Gastrocnemius medialis (tissue), 4 donors: ENCODE measurements at regions not wholly inside any gene's neighbourhood (a gene's known extent, or its start where the extent isn't known, plus 50 kb on each side); places are given as distances from the start of the nearest gene placed in this dataset.

ENCODE experiments used
- ATAC-seq, 2 donors: fragments of 150-250 bp; one replicate each; pipeline ENCODE4 v1.9.1; 2016
- DNase-seq, 2 donors: peaks; one replicate each; pipeline ENCODE4 v3.0.0-alpha.2; 2019
- H3K27ac ChIP-seq, 4 donors: fragments of 200-600 bp; sonication (generic); 1 replicate in 1 of 4; 2 replicates in 3 of 4; pipeline ENCODE4 v1.5.1; 2016 to 2018; ENCODE audit warnings: mild to moderate bottlenecking in 2 of 4, moderate library complexity in 1 of 4
- H3K27me3 ChIP-seq, 3 donors: fragments of 200-600 bp; sonication (generic) in 2 of 3; 1 replicate in 1 of 3; 2 replicates in 2 of 3; pipeline versions ENCODE4 v1.5.1 to v1.6.0; 2016 to 2019; ENCODE audit warnings: mild to moderate bottlenecking in 1 of 3, moderate library complexity in 1 of 3
- H3K36me3 ChIP-seq, 2 donors: fragments of 200-600 bp; sonication (generic) in 1 of 2; one replicate each; pipeline ENCODE4 v1.5.1; 2017 to 2018
- H3K4me1 ChIP-seq, 2 donors: fragments of 200-600 bp; sonication (generic) in 1 of 2; one replicate each; pipeline ENCODE4 v1.5.1; 2016 to 2017; ENCODE audit warnings: mild to moderate bottlenecking in 2 of 2
- H3K4me3 ChIP-seq, 4 donors: fragments of 200-600 bp; sonication (generic) in 3 of 4; 1 replicate in 1 of 4; 2 replicates in 3 of 4; pipeline ENCODE4 v1.5.1; 2016 to 2019; ENCODE audit warnings: mild to moderate bottlenecking in 2 of 4
- H3K9me3 ChIP-seq, 3 donors: fragments of 200-600 bp; sonication (generic) in 2 of 3; 1 replicate in 1 of 3; 2 replicates in 2 of 3; pipeline ENCODE4 v1.5.1; 2016 to 2019
- POLR2A ChIP-seq, 2 donors: fragments of 450-650 bp; IDR thresholded peaks; one replicate each; pipeline ENCODE4 v1.6.1; 2017; ENCODE audit warnings: antibody characterized with exemption in 2 of 2, mild to moderate bottlenecking in 2 of 2, moderate library complexity in 2 of 2
- in situ Hi-C, 4 donors: fragments of 200-750 bp; cut with MboI; loops; one replicate each; pipeline versions ENCODE4 v1.15.0 to v1.8.0; 2017; ENCODE audit warnings: low sequenced_read_pairs in 4 of 4
- intact Hi-C: fragments of 100-400 bp; cut with DNase I; formaldehyde crosslinking; loops from one replicate; pipeline ENCODE4 v1.15.1; 2023; ENCODE audit warnings: low total_unique reads
- TF ChIP-seq, protein P1 (sequence below), 5 experiments: fragments of 450-650 bp in 3 of 5; fragments of 200-600 bp in 2 of 5; sonication (generic) in 2 of 5; IDR thresholded peaks in 4 of 5; conservative IDR thresholded peaks in 1 of 5; 1 replicate in 4 of 5; 2 replicates in 1 of 5; pipeline ENCODE4 v1.5.1; 2016 to 2019; ENCODE audit warnings: antibody characterized with exemption in 5 of 5, mild to moderate bottlenecking in 3 of 5, moderate library complexity in 3 of 5

DNA sequence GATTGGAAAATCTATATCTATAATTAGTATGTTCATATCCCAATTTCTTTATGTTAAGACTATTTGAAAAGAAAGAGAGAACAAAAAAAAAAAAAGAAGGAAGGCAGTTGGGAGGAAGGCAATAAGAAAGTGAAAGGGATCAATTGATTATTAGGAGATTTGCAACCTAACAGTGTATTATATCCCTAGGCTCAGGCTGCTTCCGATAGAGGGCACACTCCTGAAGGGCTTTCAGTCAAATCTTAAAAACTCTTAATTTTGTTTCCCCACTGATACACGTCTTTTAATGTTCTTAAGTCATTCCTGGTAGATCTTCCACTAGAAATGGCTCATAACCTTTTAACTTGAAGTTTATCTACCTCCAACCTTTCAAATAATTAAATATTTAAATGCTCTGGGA is 763.9 kb downstream of the BCL11A start:
- Histone ChIP-seq H3K27ac (no peak overlapping the region), H3K4me3 (no peak overlapping the region), H3K9me3 (no peaks in the 10 kb centered on the region), H3K27me3 (no peaks in the 10 kb centered on the region), H3K36me3 (no peaks in the 10 kb centered on the region), H3K4me1 (no peaks in the 10 kb centered on the region)
- intact Hi-C loops (no loop called here), in situ Hi-C loops (no loop called here)
- ATAC-seq (no peak), DNase-seq (no peak)
- no peak for TF ChIP-seq POLR2A (IDR thresholded peaks at IDR 0.05)
- TF ChIP-seq, protein P1, sequence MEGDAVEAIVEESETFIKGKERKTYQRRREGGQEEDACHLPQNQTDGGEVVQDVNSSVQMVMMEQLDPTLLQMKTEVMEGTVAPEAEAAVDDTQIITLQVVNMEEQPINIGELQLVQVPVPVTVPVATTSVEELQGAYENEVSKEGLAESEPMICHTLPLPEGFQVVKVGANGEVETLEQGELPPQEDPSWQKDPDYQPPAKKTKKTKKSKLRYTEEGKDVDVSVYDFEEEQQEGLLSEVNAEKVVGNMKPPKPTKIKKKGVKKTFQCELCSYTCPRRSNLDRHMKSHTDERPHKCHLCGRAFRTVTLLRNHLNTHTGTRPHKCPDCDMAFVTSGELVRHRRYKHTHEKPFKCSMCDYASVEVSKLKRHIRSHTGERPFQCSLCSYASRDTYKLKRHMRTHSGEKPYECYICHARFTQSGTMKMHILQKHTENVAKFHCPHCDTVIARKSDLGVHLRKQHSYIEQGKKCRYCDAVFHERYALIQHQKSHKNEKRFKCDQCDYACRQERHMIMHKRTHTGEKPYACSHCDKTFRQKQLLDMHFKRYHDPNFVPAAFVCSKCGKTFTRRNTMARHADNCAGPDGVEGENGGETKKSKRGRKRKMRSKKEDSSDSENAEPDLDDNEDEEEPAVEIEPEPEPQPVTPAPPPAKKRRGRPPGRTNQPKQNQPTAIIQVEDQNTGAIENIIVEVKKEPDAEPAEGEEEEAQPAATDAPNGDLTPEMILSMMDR (IDR thresholded peaks at IDR 0.05 in 4 of 5, conservative IDR thresholded peaks at IDR 0.05 in 1 of 5): no peak

DNA sequence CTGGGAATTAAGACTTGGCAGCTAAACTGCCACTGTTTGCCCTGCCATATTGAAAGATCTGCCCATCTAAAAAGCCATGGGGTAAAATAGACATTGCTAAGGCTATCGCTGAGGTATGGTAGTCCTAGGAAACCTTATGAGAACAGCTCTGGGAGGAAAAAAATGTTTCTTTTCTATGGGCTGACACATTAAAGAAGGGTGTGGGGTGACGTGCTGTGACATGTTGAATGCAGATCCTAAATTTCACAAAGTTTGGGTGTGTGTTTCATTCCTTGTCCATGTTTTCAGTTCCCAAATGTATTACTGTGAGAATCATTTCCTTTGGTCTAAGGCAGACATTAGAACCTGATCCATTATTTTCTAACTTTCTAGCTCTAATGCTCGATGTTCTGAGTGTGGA is 766.4 kb downstream of the BCL11A start:
- Histone ChIP-seq H3K4me3 (no peak overlapping the region), H3K27me3 (no peaks in the 10 kb centered on the region), H3K27ac (no peak overlapping the region), H3K36me3 (no peaks in the 10 kb centered on the region), H3K4me1 (no peaks in the 10 kb centered on the region), H3K9me3 (no peaks in the 10 kb centered on the region)
- TF ChIP-seq, protein P1 (IDR thresholded peaks at IDR 0.05 in 4 of 5, conservative IDR thresholded peaks at IDR 0.05 in 1 of 5): no peak
- no peak for TF ChIP-seq POLR2A (IDR thresholded peaks at IDR 0.05)
- intact Hi-C loops: no loop called here
- in situ Hi-C loops: no loop called here
- no peak for DNase-seq
- ATAC-seq: no peak

DNA sequence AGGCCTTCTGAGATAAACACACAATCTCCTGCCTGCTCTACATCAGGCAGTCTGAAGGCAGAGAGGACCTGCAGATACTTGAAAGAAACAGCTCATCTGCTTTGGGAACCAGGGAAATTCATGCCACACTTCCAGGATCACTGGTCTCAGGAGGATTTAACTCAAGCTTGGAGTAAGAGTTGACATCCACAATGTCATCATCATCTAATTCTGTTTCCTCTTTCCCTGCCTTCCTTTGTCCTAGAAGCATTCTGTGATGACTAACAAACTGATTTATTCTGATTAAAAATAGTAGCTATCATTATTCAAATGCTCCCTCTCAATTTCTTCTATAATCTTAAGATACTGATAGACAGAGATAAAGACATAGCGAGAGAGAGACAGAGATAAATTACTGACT is 766.8 kb downstream of the BCL11A start:
- Histone ChIP-seq H3K27me3 (no peaks in the 10 kb centered on the region), H3K36me3 (no peaks in the 10 kb centered on the region), H3K4me1 (no peaks in the 10 kb centered on the region), H3K27ac (no peak overlapping the region), H3K9me3 (no peaks in the 10 kb centered on the region), H3K4me3 (no peak overlapping the region)
- in situ Hi-C loops: no loop called here
- ATAC-seq: no peak
- intact Hi-C loops: no loop called here
- DNase-seq: no peak
- TF ChIP-seq, protein P1 (IDR thresholded peaks at IDR 0.05 in 4 of 5, conservative IDR thresholded peaks at IDR 0.05 in 1 of 5): no peak
- TF ChIP-seq POLR2A (IDR thresholded peaks at IDR 0.05): no peak

DNA sequence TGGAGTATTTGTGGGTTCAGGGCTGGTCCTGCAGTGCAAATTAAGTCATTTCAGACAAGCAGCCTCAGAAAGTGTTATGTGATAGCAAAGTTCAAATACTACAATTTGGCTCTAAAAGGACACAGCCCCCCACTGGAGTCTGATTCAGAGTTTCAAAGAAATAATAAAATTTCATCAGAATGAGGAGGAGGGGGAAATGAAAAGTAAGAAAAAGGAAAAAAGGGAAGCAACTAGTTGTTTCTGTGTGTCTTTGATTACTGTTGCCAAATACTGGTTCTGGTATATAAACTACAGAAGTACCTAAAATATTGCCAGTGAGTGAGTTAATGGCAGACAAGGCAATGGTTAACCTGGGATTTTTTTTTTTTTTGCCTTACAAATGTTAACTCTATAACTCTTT is 773.9 kb downstream of the BCL11A start:
- intact Hi-C loops: no loop called here
- no peaks in the 10 kb centered on the region for H3K36me3 ChIP-seq

DNA sequence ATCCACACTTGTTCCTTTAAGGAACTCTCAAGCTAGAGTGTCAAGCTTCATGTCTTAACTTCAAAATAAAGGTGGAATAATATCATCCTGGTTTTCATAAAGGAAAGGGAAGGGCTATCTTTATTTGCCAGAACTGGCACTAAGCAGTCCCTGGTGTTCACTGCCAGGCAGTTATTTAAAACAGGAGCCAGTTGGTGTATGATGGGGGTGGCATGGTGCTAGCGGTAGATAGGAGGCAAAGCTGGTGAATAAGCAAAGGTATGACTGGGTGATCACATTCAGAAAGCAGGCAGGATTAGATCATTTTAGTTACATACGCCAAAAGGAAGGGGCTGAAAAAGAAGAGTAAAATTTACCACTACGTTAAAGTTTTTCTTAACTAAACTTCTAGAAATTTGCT is 776.3 kb downstream of the BCL11A start:
- no peak for DNase-seq
- H3K27ac ChIP-seq: peak overlapping the region in 1 of 4 donors; percentile 64
- no peaks in the 10 kb centered on the region for H3K27me3 ChIP-seq
- no peak overlapping the region for H3K4me3 ChIP-seq
- TF ChIP-seq, protein P1 (IDR thresholded peaks at IDR 0.05 in 4 of 5, conservative IDR thresholded peaks at IDR 0.05 in 1 of 5): no peak
- no peak for TF ChIP-seq POLR2A (IDR thresholded peaks at IDR 0.05)
- intact Hi-C loops (no loop called here), in situ Hi-C loops (no loop called here)
- no peaks in the 10 kb centered on the region for H3K36me3 ChIP-seq
- no peaks in the 10 kb centered on the region for H3K9me3 ChIP-seq
- peak in 1 of 2 donors; percentile 44 for ATAC-seq
- H3K4me1 ChIP-seq: peaks cover 4 to 22% of the 10 kb centered on the region in 2 donors

More for the DNA sequence above, 773.9 kb downstream of the BCL11A start:
- Histone ChIP-seq H3K27me3 (no peaks in the 10 kb centered on the region), H3K4me3 (no peak overlapping the region), H3K4me1 (peaks cover 4 to 22% of the 10 kb centered on the region in 2 donors), H3K9me3 (no peaks in the 10 kb centered on the region), H3K27ac (no peak overlapping the region)
- no peak for DNase-seq
- in situ Hi-C loops: no loop called here
- no peak for ATAC-seq
- TF ChIP-seq, protein P1 (IDR thresholded peaks at IDR 0.05 in 4 of 5, conservative IDR thresholded peaks at IDR 0.05 in 1 of 5): no peak
- no peak for TF ChIP-seq POLR2A (IDR thresholded peaks at IDR 0.05)
